H9 (cell line): ENCODE measurements at regions not wholly inside any gene's neighbourhood (a gene's known extent, or its start where the extent isn't known, plus 50 kb on each side); places are given as distances from the start of the nearest gene placed in this dataset.

ENCODE experiments used
- DNase-seq: peaks from one replicate; pipeline ENCODE4 v3.0.0-alpha.2; 2017
- H2AFZ ChIP-seq: one replicate; pipeline ENCODE4 v1.6.1; 2013; ENCODE audit warnings: mild to moderate bottlenecking, low read length, control low read depth, moderate library complexity
- H2AK5ac ChIP-seq: 2 replicates; pipeline ENCODE4 v1.6.1; 2013; ENCODE audit warnings: low read length, control low read depth, mixed read lengths; ENCODE audit not compliant: insufficient read length
- H2BK120ac ChIP-seq: one replicate; pipeline ENCODE4 v1.6.1; 2013; ENCODE audit warnings: low read depth, mild to moderate bottlenecking, low read length, control low read depth, inconsistent platforms; ENCODE audit not compliant: poor library complexity, severe bottlenecking
- H2BK12ac ChIP-seq: 2 replicates; pipeline ENCODE4 v1.6.1; 2013; ENCODE audit warnings: low read length, control low read depth, mixed read lengths, low read depth; ENCODE audit not compliant: insufficient read length
- H2BK15ac ChIP-seq: 2 replicates; pipeline ENCODE4 v1.6.1; 2013; ENCODE audit warnings: low read depth, low read length, control low read depth
- H2BK20ac ChIP-seq: one replicate; pipeline ENCODE4 v1.6.1; 2013; ENCODE audit warnings: low read depth, mild to moderate bottlenecking, low read length, control low read depth, inconsistent platforms; ENCODE audit not compliant: poor library complexity, severe bottlenecking
- H2BK5ac ChIP-seq: 2 replicates; pipeline ENCODE4 v1.6.1; 2013; ENCODE audit warnings: low read length, control low read depth, mixed read lengths; ENCODE audit not compliant: insufficient read length
- H3K14ac ChIP-seq: 2 replicates; pipeline ENCODE4 v1.6.1; 2013; ENCODE audit warnings: low read length, control low read depth; ENCODE audit not compliant: insufficient read depth
- H3K18ac ChIP-seq: 2 replicates; pipeline ENCODE4 v1.6.1; 2013; ENCODE audit warnings: low read depth, mild to moderate bottlenecking, mixed read lengths, low read length, control low read depth; ENCODE audit not compliant: insufficient read length
- H3K23ac ChIP-seq: 2 replicates; pipeline ENCODE4 v1.6.1; 2013; ENCODE audit warnings: low read length, control low read depth, mixed read lengths, low read depth; ENCODE audit not compliant: insufficient read length
- H3K23me2 ChIP-seq: 2 replicates; pipeline ENCODE4 v1.6.1; 2013; ENCODE audit warnings: low read depth, mild to moderate bottlenecking, mixed read lengths, low read length, control low read depth; ENCODE audit not compliant: insufficient read length, poor library complexity, severe bottlenecking
- H3K27ac ChIP-seq: 2 replicates; pipeline ENCODE4 v1.5.1; 2013; ENCODE audit warnings: low read length, control low read depth, mixed read lengths, low read depth; ENCODE audit not compliant: insufficient read length
- H3K27me3 ChIP-seq: 2 replicates; pipeline ENCODE4 v1.6.1; 2013; ENCODE audit warnings: low read length, control low read depth, inconsistent platforms; ENCODE audit not compliant: insufficient read depth
- H3K4ac ChIP-seq: 2 replicates; pipeline ENCODE4 v1.6.1; 2013; ENCODE audit warnings: low read depth, mild to moderate bottlenecking, control low read depth, inconsistent platforms, low read length, moderate library complexity
- H3K4me1 ChIP-seq: 2 replicates; pipeline ENCODE4 v1.6.1; 2013; ENCODE audit warnings: low read length, control low read depth, inconsistent platforms; ENCODE audit not compliant: insufficient read depth
- H3K4me2 ChIP-seq: 2 replicates; pipeline ENCODE4 v1.6.1; 2013; ENCODE audit warnings: low read length, control low read depth, mixed read lengths; ENCODE audit not compliant: insufficient read length, insufficient read depth
- H3K56ac ChIP-seq: 2 replicates; pipeline ENCODE4 v1.6.1; 2013; ENCODE audit warnings: low read depth, mild to moderate bottlenecking, mixed read lengths, low read length, control low read depth; ENCODE audit not compliant: insufficient read length
- H3K79me1 ChIP-seq: 2 replicates; pipeline ENCODE4 v1.6.1; 2013; ENCODE audit warnings: low read depth, mild to moderate bottlenecking, moderate library complexity, low read length, control low read depth, inconsistent platforms; ENCODE audit not compliant: insufficient read depth, poor library complexity, severe bottlenecking
- H3K79me2 ChIP-seq: 2 replicates; pipeline ENCODE4 v1.6.1; 2013; ENCODE audit warnings: low read length, control low read depth, inconsistent platforms; ENCODE audit not compliant: insufficient read depth
- H3K9ac ChIP-seq: 2 replicates; pipeline ENCODE4 v1.6.1; 2013; ENCODE audit warnings: low read length, control low read depth, mixed read lengths; ENCODE audit not compliant: insufficient read length; ENCODE audit errors: extremely low read depth
- H3K9me3 ChIP-seq: one replicate; pipeline ENCODE4 v1.6.1; 2013; ENCODE audit warnings: low read depth, low read length, inconsistent platforms; ENCODE audit not compliant: control insufficient read depth
- H3T11ph ChIP-seq: one replicate; pipeline ENCODE4 v1.6.1; 2013; ENCODE audit warnings: mild to moderate bottlenecking, low read length, control low read depth, inconsistent platforms
- H4K20me1 ChIP-seq: one replicate; pipeline ENCODE4 v1.6.1; 2013; ENCODE audit not compliant: control insufficient read depth, insufficient read length, insufficient read depth
- H4K5ac ChIP-seq: 2 replicates; pipeline ENCODE4 v1.6.1; 2013; ENCODE audit warnings: low read depth, mild to moderate bottlenecking, mixed read lengths, low read length, control low read depth; ENCODE audit not compliant: insufficient read length
- H4K8ac ChIP-seq: replicated peaks from 2 replicates; pipeline ENCODE4 v1.6.1; 2013; ENCODE audit warnings: low read length, control low read depth, mixed read lengths, low read depth; ENCODE audit not compliant: insufficient read length
- H4K91ac ChIP-seq: 2 replicates; pipeline ENCODE4 v1.6.1; 2013; ENCODE audit warnings: low read depth, mild to moderate bottlenecking, moderate library complexity, mixed read lengths, low read length, control low read depth; ENCODE audit not compliant: insufficient read length
- H3K27ac Mint-ChIP-seq, 3 experiments: 2 replicates in 2 of 3; 3 replicates in 1 of 3; pipeline ENCODE4 v1.8.0; 2020 to 2021; ENCODE audit warnings: mixed read lengths in 3 of 3, mild to moderate bottlenecking in 1 of 3, moderate library complexity in 1 of 3
- H3K27me3 Mint-ChIP-seq: 2 replicates; pipeline ENCODE4 v1.8.0; 2021; ENCODE audit warnings: low read depth, mild to moderate bottlenecking, moderate library complexity, mixed read lengths
- H3K36me3 Mint-ChIP-seq, 3 experiments: 2 replicates in 2 of 3; 3 replicates in 1 of 3; pipeline ENCODE4 v1.8.0; 2020 to 2021; ENCODE audit warnings: low read depth in 3 of 3, mixed read lengths in 3 of 3; ENCODE audit not compliant: insufficient read depth in 1 of 3
- H3K4me1 Mint-ChIP-seq, 2 experiments: 2 replicates each; pipeline ENCODE4 v1.8.0; 2020; ENCODE audit warnings: mixed read lengths in 2 of 2
- H3K4me3 Mint-ChIP-seq, 2 experiments: 2 replicates in 1 of 2; 3 replicates in 1 of 2; pipeline ENCODE4 v1.8.0; 2020 to 2021; ENCODE audit warnings: mild to moderate bottlenecking in 2 of 2, mixed read lengths in 2 of 2, moderate library complexity in 1 of 2
- H3K9me3 Mint-ChIP-seq, 2 experiments: 2 replicates in 1 of 2; 3 replicates in 1 of 2; pipeline ENCODE4 v1.8.0; 2020; ENCODE audit warnings: mild to moderate bottlenecking in 2 of 2, mixed read lengths in 2 of 2, moderate library complexity in 1 of 2
- CTCF ChIP-seq: fragments of 200-600 bp; sonication (generic); conservative IDR thresholded peaks from 3 replicates; pipeline ENCODE4 v1.8.0; 2021; ENCODE audit warnings: antibody characterized with exemption, mild to moderate bottlenecking
- WGBS: extraction: QIAGEN DNeasy Blood & Tissue Kit; methylation state at CpG from one replicate; pipeline ENCODE4 v1.1.7; 2013; ENCODE audit warnings: missing lambda C conversion rate, low lambda C conversion rate, mixed read lengths; ENCODE audit not compliant: insufficient read length; ENCODE audit errors: extremely low coverage; 5-methylcytosine and 5-hydroxymethylcytosine counted together

- Histone ChIP-seq H3K4ac (no peak overlapping the region), H3K27ac (no peak overlapping the region), H3K27me3 (no peaks in the 10 kb centered on the region), H3K56ac (no peak overlapping the region), H4K91ac (no peak overlapping the region), H2BK5ac (no peak overlapping the region), H2BK20ac (no peak overlapping the region), H2BK12ac (no peak overlapping the region), H3K79me1 (no peaks in the 10 kb centered on the region), H2BK15ac (no peak overlapping the region), H3K9ac (no peak overlapping the region), H3K9me3 (no peaks in the 10 kb centered on the region), H4K8ac (no peak overlapping the region), H3K23ac (no peak overlapping the region), H3K4me1 (peaks cover 2% of the 10 kb centered on the region; the same call in 1 of the 2 replicates), H3K79me2 (no peaks in the 10 kb centered on the region), H3T11ph (no peak overlapping the region), H4K20me1 (no peaks in the 10 kb centered on the region), H4K5ac (no peak overlapping the region), H2AK5ac (no peak overlapping the region), H3K23me2 (no peaks in the 10 kb centered on the region), H2AFZ (no peak overlapping the region), H3K4me2 (no peak overlapping the region), H3K18ac (no peak overlapping the region), H3K14ac (no peak overlapping the region), H2BK120ac (no peak overlapping the region)
- TF ChIP-seq CTCF: no peak
- no peaks in the 10 kb centered on the region for H3K36me3 Mint-ChIP-seq
- no peaks in the 10 kb centered on the region for H3K27me3 Mint-ChIP-seq
- peaks cover 27 to 35% of the 10 kb centered on the region in 2 experiments for H3K4me1 Mint-ChIP-seq
- no peak overlapping the region for H3K27ac Mint-ChIP-seq
- no CpG with 5 or more reads among the region's 2 CpGs for WGBS
- no peaks in the 10 kb centered on the region for H3K9me3 Mint-ChIP-seq
- H3K4me3 Mint-ChIP-seq: no peak overlapping the region
- no peak for DNase-seq
These were observed 64.4 kb upstream of the IPO9 start for GRCh38 chr1:201764579-201764978.
